ENCODE measurements at regions not wholly inside any gene's neighbourhood (a gene's known extent, or its start where the extent isn't known, plus 50 kb on each side); places are given as distances from the start of the nearest gene placed in this dataset.

DNA sequence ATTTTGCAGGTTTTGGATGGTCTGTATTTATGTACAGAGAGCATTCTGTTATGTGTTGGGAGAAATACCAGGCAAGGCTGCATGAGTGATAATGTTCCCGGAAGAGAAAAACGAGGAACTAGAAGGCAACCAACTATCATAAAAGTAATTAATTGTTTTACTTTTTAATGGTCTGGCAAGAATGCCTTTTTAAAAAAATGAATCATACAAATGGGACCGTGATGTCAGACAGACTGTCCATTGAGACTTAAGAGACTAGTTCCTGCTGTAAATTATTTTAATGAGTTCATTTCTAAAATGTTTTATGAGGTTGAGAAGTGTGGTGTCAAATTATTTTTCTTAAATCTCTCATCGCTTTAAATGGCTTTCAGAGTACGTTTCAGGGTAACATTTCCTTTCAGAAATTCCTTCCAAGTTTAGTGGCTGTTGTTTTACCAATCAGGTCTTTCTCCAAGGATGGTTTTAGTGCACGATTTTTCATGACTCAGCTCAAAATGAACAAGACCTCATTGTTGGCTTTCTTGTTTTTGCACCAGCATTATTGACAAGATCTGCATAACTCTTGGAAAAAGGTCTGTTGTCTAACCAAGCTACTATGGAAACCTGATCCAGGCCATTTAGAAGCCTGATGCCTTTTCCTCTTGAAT lies 86.1 kb upstream of the ARHGAP5 start:
- ChIA-PET CTCF (interaction anchor here (0.9 kb wide), 1 partner anchor 64 kb away, joined by 3 read pairs; no protein-coding TSS in a partner anchor), POLR2A (no interaction called here)

DNA sequence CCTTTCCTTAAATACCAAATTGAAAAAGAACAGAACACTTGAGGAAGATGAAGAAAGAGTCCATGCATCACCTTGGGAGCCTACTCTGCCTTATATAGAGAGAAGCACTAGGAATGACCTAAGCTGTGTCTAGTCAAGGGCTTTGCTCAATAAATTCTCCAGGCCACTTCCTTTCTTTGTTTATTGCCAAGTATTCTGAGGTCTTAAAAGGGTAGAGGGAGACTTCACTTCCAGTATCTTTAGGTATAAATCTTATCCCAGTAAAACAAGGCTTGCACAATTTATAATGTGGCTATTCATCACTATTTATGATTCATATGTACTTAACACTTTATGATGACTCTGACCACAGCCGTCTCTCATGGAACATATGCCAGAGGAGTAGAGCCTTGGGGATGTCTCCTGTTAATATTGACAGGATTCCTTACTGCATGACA lies 85.1 kb upstream of the ARHGAP5 start:
- ChIA-PET CTCF (interaction anchor here (0.7 to 0.9 kb wide), 2 partner anchors 23 to 65 kb away, joined by 3 read pairs; no protein-coding TSS in a partner anchor), POLR2A (no interaction called here)
- Mint-ChIP-seq H3K36me3 (no peaks in the 10 kb centered on the region), H3K27ac (no peak overlapping the region), H3K4me3 (no peak overlapping the region), H3K4me1 (ENCODE audit: low read depth) (no peaks in the 10 kb centered on the region), H3K9me3 (peaks cover 2% of the 10 kb centered on the region), H3K27me3 (peaks cover 3% of the 10 kb centered on the region)
- no peak for DNase-seq
- intact Hi-C loops (cut with micrococcal nuclease) = no loop called here

More for the DNA sequence above, 86.1 kb upstream of the ARHGAP5 start:
- intact Hi-C loops (cut with micrococcal nuclease) = no loop called here
- no peaks in the 10 kb centered on the region for H3K4me1 Mint-ChIP-seq (ENCODE audit: low read depth)
- DNase-seq = no peak
- H3K9me3 Mint-ChIP-seq = peaks cover 12% of the 10 kb centered on the region
- peaks cover 6% of the 10 kb centered on the region for H3K36me3 Mint-ChIP-seq
- peaks cover 3% of the 10 kb centered on the region for H3K27me3 Mint-ChIP-seq
- H3K27ac Mint-ChIP-seq = no peak overlapping the region
- H3K4me3 Mint-ChIP-seq = no peak overlapping the region

DNA sequence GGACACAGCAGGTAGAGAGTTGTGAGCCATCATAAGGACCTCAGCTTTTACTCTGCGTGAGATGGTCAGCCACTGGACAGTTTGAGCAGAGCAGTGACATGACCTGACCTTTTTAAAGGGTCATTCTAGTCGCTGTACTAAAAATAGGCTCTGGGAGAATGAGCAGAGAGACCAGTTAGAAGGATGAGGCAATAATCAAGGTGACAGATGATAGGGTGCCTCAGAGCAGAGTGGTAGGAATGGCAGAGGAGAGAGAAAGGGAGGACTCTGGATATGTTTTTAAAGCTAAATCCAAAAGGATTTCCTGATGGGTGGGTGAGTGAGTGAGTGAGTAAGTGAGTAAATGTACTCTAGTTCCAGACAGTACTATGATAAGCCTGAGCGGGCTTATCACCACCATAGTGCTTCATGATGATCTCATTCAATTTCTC lies 83.6 kb upstream of the ARHGAP5 start:
- ChIA-PET CTCF (interaction anchor here (1.1 kb wide), 1 partner anchor 396 kb away, joined by 3 read pairs; no protein-coding TSS in a partner anchor), POLR2A (no interaction called here)
- no peak overlapping the region for H3K27ac Mint-ChIP-seq
- intact Hi-C loops (cut with micrococcal nuclease) = no loop called here
- H3K4me1 Mint-ChIP-seq (ENCODE audit: low read depth) = no peaks in the 10 kb centered on the region
- H3K27me3 Mint-ChIP-seq = peaks cover 3% of the 10 kb centered on the region
- DNase-seq = no peak
- no peaks in the 10 kb centered on the region for H3K9me3 Mint-ChIP-seq
- no peaks in the 10 kb centered on the region for H3K36me3 Mint-ChIP-seq
- H3K4me3 Mint-ChIP-seq = no peak overlapping the region

DNA sequence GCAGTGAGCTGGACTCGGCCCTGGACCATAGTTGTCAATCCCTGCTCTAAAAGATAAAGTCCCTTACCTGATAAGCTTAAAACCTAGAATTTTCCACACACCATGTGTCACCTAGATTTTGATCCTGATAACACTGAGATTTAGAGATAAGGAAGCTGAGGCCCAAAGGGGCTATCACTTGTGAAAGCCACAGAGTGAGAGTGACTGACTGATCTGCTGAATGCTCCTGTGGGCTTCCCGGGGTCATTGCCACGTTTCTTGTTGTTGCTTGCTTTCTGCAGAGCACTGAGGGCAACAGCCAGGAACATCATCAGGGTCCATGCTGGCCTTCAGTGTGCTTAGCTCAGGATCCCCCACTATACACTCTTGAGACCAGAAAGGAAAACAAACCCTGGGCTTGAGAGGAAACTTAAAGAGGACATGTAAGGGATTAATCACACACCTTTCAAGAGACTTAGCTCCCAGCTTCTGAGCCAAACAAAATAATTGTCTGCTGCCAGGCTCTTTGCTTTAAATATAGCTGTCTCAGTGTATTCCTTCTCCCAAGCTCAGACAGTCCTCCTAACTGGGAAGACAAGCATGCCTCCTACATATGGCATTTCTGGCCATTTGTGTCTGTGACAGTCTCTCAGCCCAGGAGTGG lies 82.6 kb upstream of the ARHGAP5 start:
- DNase-seq = no peak
- H3K4me3 Mint-ChIP-seq = no peak overlapping the region
- no peaks in the 10 kb centered on the region for H3K4me1 Mint-ChIP-seq (ENCODE audit: low read depth)
- H3K9me3 Mint-ChIP-seq = no peaks in the 10 kb centered on the region
- no peak overlapping the region for H3K27ac Mint-ChIP-seq
- intact Hi-C loops (cut with micrococcal nuclease) = no loop called here
- CTCF ChIA-PET = interaction anchor here (1.1 kb wide), 1 partner anchor 397 kb away, joined by 3 read pairs; no protein-coding TSS in a partner anchor
- no peaks in the 10 kb centered on the region for H3K36me3 Mint-ChIP-seq
- H3K27me3 Mint-ChIP-seq = peaks cover 2% of the 10 kb centered on the region
- POLR2A ChIA-PET = no interaction called here

DNA sequence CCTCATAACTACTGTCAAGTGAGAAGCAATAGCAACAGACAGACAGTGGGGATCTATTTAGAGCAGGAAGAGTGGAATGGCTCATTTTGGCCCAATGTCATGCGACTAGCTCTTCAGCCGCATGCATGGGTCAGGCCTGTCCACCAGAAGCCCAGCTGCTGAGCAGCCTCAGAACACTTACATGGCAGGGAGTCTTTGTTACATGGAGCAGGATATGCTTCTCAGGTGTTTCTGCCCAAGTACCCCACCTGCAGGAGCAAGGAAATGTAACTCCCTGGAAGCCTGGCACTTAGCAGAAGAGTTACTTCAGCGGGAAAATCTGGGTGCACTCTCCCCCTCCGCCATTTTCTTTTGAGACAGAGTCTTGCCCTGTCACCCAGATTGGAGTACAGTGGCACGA lies 73.5 kb upstream of the ARHGAP5 start:
- CTCF ChIA-PET = interaction anchor here (0.5 kb wide), 2 partner anchors 137 to 254 kb away, joined by 3 read pairs; no protein-coding TSS in a partner anchor
- intact Hi-C loops (cut with micrococcal nuclease) = no loop called here
- Mint-ChIP-seq H3K9me3 (no peaks in the 10 kb centered on the region), H3K27ac (no peak overlapping the region), H3K36me3 (no peaks in the 10 kb centered on the region), H3K4me3 (no peak overlapping the region), H3K4me1 (ENCODE audit: low read depth) (peaks cover 2% of the 10 kb centered on the region), H3K27me3 (peaks cover 2% of the 10 kb centered on the region)
- POLR2A ChIA-PET = no interaction called here
- no peak for DNase-seq

DNA sequence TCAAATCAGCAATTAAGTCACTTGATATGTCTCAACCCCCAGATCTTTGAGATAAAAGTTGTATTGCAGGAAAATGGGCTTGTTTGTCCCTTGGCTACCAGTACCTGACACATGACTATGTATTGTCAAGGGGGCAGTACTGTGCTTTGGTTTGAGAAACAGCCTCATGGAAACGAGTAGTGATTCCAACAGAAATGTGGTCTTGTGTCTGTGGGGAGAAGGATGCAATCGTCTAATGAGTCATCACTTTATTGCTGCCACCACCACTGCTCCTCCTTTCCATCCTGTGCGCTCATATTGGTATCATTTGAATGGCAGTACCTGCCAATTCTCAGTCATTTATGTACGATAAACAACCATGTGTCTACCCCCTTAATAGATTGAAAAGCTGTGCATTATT lies 72.8 kb upstream of the ARHGAP5 start:
- Mint-ChIP-seq H3K27me3 (peaks cover 2% of the 10 kb centered on the region), H3K4me3 (no peak overlapping the region), H3K9me3 (no peaks in the 10 kb centered on the region), H3K36me3 (no peaks in the 10 kb centered on the region), H3K27ac (no peak overlapping the region), H3K4me1 (ENCODE audit: low read depth) (peaks cover 2% of the 10 kb centered on the region)
- no peak for DNase-seq
- ChIA-PET CTCF (no interaction called here), POLR2A (no interaction called here)
- intact Hi-C loops (cut with micrococcal nuclease) = no loop called here

DNA sequence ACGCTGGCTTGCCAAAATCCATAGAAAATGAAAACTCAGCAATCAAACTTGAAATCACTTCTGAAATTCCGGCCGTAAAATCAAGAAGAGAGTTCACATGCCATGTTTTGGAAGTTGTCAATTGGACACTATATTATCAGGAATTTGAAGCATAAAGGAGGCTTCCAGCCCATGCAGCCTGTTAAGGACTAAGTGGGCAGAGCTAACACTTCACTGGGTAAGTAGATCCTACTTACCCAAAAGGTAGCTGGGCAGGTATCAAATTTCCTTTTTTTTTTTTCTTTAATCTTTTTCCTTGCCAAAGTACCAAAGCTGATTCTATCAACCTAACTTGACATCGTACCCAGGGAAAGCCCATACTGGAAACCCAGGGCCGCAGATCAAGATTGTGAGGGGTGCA lies 71.5 kb upstream of the ARHGAP5 start:
- intact Hi-C loops (cut with micrococcal nuclease) = no loop called here
- Mint-ChIP-seq H3K27me3 (peaks cover 2% of the 10 kb centered on the region), H3K4me1 (ENCODE audit: low read depth) (peaks cover 2% of the 10 kb centered on the region), H3K27ac (no peak overlapping the region), H3K9me3 (no peaks in the 10 kb centered on the region), H3K4me3 (no peak overlapping the region), H3K36me3 (no peaks in the 10 kb centered on the region)
- ChIA-PET CTCF (no interaction called here), POLR2A (no interaction called here)
- DNase-seq = no peak

DNA sequence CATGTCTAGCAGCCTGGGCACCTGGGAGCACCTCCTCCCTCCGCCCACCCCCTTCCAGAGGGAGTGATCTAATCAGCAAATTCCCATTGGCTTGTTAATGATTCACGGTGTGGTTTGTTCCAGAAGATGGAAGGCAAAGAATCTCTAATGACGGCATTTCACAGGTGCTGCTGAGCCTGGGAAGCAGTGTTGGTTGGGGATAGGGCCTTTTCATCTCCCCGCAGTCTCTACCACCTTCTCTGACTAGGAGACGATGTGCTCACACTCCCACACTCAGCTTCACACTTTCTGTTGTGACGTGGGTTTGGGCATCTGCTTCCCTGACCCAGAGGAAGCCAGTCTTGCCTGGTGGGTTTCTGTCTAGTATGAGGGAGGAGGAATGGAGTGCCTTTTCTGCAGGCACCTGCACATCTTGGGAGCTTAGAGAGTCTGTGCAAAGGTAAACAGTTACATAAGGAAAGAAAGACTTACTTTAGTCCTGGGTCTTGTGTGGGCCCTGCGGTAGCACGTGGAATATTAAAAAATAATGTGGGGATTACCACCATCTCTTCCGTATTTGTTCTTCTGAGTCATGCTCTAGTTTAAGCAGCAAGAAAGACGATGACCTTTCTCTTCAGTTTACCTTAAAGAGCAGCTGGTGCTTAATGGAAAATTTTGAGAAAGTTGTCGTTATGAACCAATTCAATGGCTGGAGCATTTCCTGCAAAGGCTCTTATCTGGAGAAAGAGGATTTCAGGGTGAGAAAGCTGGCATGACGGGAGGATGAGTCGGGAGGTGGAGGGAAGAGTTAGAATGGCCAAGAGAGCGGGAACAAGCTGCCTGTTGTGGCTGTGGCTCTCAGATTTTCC lies 70.6 kb upstream of the ARHGAP5 start:
- intact Hi-C loops (cut with micrococcal nuclease) = no loop called here
- Mint-ChIP-seq H3K4me1 (ENCODE audit: low read depth) (peaks cover 2% of the 10 kb centered on the region), H3K36me3 (no peaks in the 10 kb centered on the region), H3K9me3 (no peaks in the 10 kb centered on the region), H3K27me3 (peaks cover 2% of the 10 kb centered on the region), H3K27ac (no peak overlapping the region), H3K4me3 (no peak overlapping the region)
- CTCF ChIA-PET = no interaction called here
- DNase-seq = no peak
- POLR2A ChIA-PET = no interaction called here

DNA sequence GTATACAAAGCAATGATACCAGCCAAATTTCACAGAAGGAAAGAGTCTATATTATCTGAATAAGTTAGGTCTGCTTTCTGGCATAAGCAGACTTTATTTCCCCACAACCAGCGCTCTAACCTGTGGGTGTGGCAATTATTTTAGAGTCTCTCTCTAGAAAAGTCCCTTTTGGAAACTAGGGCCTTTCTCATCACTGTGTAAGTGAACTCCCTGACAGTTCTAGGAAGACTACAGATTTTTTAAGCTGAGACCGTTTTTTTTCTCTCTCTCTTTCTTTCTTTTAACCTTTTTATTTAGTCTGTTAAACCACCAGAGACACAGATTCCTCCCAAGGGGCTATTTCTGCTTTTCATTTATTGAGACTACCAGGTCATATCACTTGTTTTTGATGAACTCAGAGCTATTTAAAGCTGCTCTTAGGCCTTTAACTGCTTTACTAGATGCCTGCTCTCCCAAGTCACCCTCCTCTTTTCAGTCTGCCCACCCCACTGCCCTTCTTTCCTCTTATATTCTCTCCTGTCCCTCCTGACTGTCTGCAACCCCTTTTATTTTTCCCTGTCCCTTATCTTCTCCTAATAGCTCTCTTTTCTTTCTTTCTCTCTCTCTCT lies 69.2 kb upstream of the ARHGAP5 start:
- CTCF ChIA-PET = interaction anchor here (0.7 kb wide), 1 partner anchor 247 kb away, joined by 3 read pairs; no protein-coding TSS in a partner anchor
- H3K27ac Mint-ChIP-seq = no peak overlapping the region
- peaks cover 2% of the 10 kb centered on the region for H3K4me1 Mint-ChIP-seq (ENCODE audit: low read depth)
- POLR2A ChIA-PET = no interaction called here
- no peak overlapping the region for H3K4me3 Mint-ChIP-seq
- no peak for DNase-seq
- no peaks in the 10 kb centered on the region for H3K27me3 Mint-ChIP-seq
- intact Hi-C loops (cut with micrococcal nuclease) = no loop called here
- no peaks in the 10 kb centered on the region for H3K36me3 Mint-ChIP-seq
- no peaks in the 10 kb centered on the region for H3K9me3 Mint-ChIP-seq

DNA sequence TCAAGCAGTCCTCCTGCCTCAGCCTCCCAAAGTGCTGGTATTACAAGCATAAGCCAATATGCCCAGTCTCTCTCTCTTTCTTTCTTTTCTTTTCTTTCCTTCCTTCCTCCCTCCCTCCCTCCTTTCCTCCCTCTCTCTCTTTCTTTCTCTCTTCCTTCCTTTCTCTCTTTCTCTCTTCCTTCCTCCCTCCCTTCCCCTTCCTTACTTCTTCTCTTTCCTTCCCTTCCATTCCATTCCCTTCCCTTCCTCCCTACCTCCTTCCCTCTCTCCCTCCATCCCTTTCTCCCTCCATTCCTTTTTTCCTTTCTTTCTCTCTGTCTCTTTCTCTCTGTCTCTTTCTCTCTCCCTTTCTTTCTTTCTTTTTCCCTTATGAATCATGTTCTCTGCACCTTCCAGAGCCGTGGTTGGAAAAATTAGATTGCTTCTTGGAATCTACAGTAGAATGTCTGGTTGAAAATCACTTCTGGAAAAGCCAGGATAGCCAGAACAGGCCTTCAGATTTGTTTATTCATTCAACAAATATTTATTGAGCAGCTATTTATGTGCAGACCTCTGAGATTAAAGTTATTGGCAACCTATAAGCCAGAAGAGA lies 68.4 kb upstream of the ARHGAP5 start:
- H3K4me3 Mint-ChIP-seq = no peak overlapping the region
- H3K27me3 Mint-ChIP-seq = no peaks in the 10 kb centered on the region
- ChIA-PET CTCF (no interaction called here), POLR2A (no interaction called here)
- H3K27ac Mint-ChIP-seq = no peak overlapping the region
- DNase-seq = no peak
- H3K9me3 Mint-ChIP-seq = no peaks in the 10 kb centered on the region
- H3K36me3 Mint-ChIP-seq = no peaks in the 10 kb centered on the region
- intact Hi-C loops (cut with micrococcal nuclease) = no loop called here
- peaks cover 2% of the 10 kb centered on the region for H3K4me1 Mint-ChIP-seq (ENCODE audit: low read depth)

DNA sequence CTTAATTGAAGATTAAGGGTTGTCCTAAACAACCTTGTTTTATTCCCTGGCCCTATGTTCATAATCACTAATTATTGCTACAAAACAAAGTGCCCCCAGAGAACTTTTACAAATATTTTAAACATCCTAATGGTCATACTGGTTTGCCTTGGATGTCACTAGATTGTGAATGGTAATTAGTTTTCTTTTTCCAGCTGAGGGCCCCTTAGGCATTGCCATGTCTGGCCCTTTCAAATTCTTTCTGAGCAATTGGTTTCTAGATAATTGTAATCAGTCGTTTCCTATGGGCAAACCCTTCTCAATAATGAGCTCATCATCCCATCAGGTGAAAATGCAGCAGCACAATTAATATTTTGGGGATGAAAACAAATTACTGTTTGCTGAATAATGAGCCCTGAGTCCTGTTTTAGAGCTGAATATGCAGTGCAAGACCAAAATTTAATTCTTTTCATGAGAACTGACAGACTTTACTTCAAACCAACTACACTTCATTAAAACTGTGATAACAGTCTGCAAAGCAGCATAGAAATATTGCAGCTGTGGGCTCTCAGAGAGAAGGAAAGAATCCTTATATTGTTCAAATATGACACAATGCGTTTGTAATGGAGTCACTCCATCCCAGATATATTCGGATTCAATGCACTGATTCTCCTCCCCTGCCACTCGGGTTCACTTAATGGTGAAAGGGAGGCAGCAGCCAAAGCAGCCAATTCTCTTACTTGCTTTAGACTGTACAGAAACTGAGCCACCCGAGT lies 67.7 kb upstream of the ARHGAP5 start:
- CTCF ChIA-PET = interaction anchor here (0.6 kb wide), 1 partner anchor 66 kb away, joined by 3 read pairs; no protein-coding TSS in a partner anchor
- Mint-ChIP-seq H3K27me3 (no peaks in the 10 kb centered on the region), H3K9me3 (no peaks in the 10 kb centered on the region), H3K4me1 (ENCODE audit: low read depth) (peaks cover 2% of the 10 kb centered on the region), H3K27ac (no peak overlapping the region), H3K4me3 (no peak overlapping the region), H3K36me3 (no peaks in the 10 kb centered on the region)
- intact Hi-C loops (cut with micrococcal nuclease) = no loop called here
- POLR2A ChIA-PET = no interaction called here
- no peak for DNase-seq

Data from activated CD4-positive, alpha-beta memory T cell treated with anti-CD3 and anti-CD28 coated beads for 36 hours (primary cell).